ENCODE measurements at regions not wholly inside any gene's neighbourhood (a gene's known extent, or its start where the extent isn't known, plus 50 kb on each side); places are given as distances from the start of the nearest gene placed in this dataset.
"Not testable (repeated sequence)": the region's sequence is repeated elsewhere in the genome, so short reads cannot be mapped to it uniquely, and the experiment has no call there.

- Histone ChIP-seq H3K27me3 (ENCODE audit: control insufficient read depth, low read length) (no peaks in the 10 kb centered on the region), H3K79me2 (ENCODE audit: control insufficient read depth, low read length) (no peaks in the 10 kb centered on the region), H4K20me1 (ENCODE audit: control insufficient read depth, insufficient read depth, low read depth, low read length) (no peaks in the 10 kb centered on the region), H3K4me1 (ENCODE audit: control insufficient read depth, low read length) (no peaks in the 10 kb centered on the region), H3K9me2 (replicated peaks; ENCODE audit: control insufficient read depth, low read length) (no peaks in the 10 kb centered on the region), H3K4me3 (ENCODE audit: low read length) (no peak overlapping the region), H3F3A (ENCODE audit: control insufficient read depth, insufficient read depth) (no peaks in the 10 kb centered on the region), H3K4me2 (ENCODE audit: low read length) (no peak overlapping the region), H3K27ac (ENCODE audit: low read depth, low read length) (no peak overlapping the region), H3K9me3 (ENCODE audit: control insufficient read depth, insufficient read depth, low read length) (no peaks in the 10 kb centered on the region), H3K36me3 (ENCODE audit: control insufficient read depth, low read length) (no peaks in the 10 kb centered on the region)
- no peak for TF ChIP-seq EZH2phosphoT487 (IDR thresholded peaks at IDR 0.05; ENCODE audit: borderline replicate concordance, low read length)
- no peak for TF ChIP-seq CTCF (IDR thresholded peaks at IDR 0.05; ENCODE audit: low read depth, low read length, poor library complexity, severe bottlenecking)
Measured at GRCh38 chr6:74356391-74356790, 660.4 kb downstream of the CD109 start.

GRCh38 chr6:74346936-74347535, 651.0 kb downstream of the CD109 start:
- no peaks in the 10 kb centered on the region for H3K36me3 ChIP-seq (ENCODE audit: control insufficient read depth, low read length)
- no peaks in the 10 kb centered on the region for H4K20me1 ChIP-seq (ENCODE audit: control insufficient read depth, insufficient read depth, low read depth, low read length)
- H3K4me2 ChIP-seq (ENCODE audit: low read length), result no peak overlapping the region
- no peaks in the 10 kb centered on the region for H3F3A ChIP-seq (ENCODE audit: control insufficient read depth, insufficient read depth)
- no peaks in the 10 kb centered on the region for H3K9me2 ChIP-seq (replicated peaks; ENCODE audit: control insufficient read depth, low read length)
- H3K4me3 ChIP-seq (ENCODE audit: low read length), result no peak overlapping the region
- H3K79me2 ChIP-seq (ENCODE audit: control insufficient read depth, low read length), result no peaks in the 10 kb centered on the region
- TF ChIP-seq CTCF (IDR thresholded peaks at IDR 0.05; ENCODE audit: low read depth, low read length, poor library complexity, severe bottlenecking) (no peak), EZH2phosphoT487 (IDR thresholded peaks at IDR 0.05; ENCODE audit: borderline replicate concordance, low read length) (no peak)
- no peak overlapping the region for H3K27ac ChIP-seq (ENCODE audit: low read depth, low read length)
- H3K9me3 ChIP-seq (ENCODE audit: control insufficient read depth, insufficient read depth, low read length), result no peaks in the 10 kb centered on the region
- no peaks in the 10 kb centered on the region for H3K27me3 ChIP-seq (ENCODE audit: control insufficient read depth, low read length)
- H3K4me1 ChIP-seq (ENCODE audit: control insufficient read depth, low read length), result no peaks in the 10 kb centered on the region

GRCh38 chr6:74343804-74344203, 647.8 kb downstream of the CD109 start:
- no peak for TF ChIP-seq CTCF (IDR thresholded peaks at IDR 0.05; ENCODE audit: low read depth, low read length, poor library complexity, severe bottlenecking)
- no peak for TF ChIP-seq EZH2phosphoT487 (IDR thresholded peaks at IDR 0.05; ENCODE audit: borderline replicate concordance, low read length)
- Histone ChIP-seq H3K79me2 (ENCODE audit: control insufficient read depth, low read length) (no peaks in the 10 kb centered on the region), H3K27ac (ENCODE audit: low read depth, low read length) (no peak overlapping the region), H4K20me1 (ENCODE audit: control insufficient read depth, insufficient read depth, low read depth, low read length) (no peaks in the 10 kb centered on the region), H3K9me2 (replicated peaks; ENCODE audit: control insufficient read depth, low read length) (no peaks in the 10 kb centered on the region), H3K4me3 (ENCODE audit: low read length) (no peak overlapping the region), H3K27me3 (ENCODE audit: control insufficient read depth, low read length) (no peaks in the 10 kb centered on the region), H3K4me2 (ENCODE audit: low read length) (no peak overlapping the region), H3F3A (ENCODE audit: control insufficient read depth, insufficient read depth) (no peaks in the 10 kb centered on the region), H3K9me3 (ENCODE audit: control insufficient read depth, insufficient read depth, low read length) (no peaks in the 10 kb centered on the region), H3K36me3 (ENCODE audit: control insufficient read depth, low read length) (no peaks in the 10 kb centered on the region), H3K4me1 (ENCODE audit: control insufficient read depth, low read length) (no peaks in the 10 kb centered on the region)

GRCh38 chr6:74343321-74343720, 647.3 kb downstream of the CD109 start:
- H3F3A ChIP-seq (ENCODE audit: control insufficient read depth, insufficient read depth); H3K79me2 ChIP-seq (ENCODE audit: control insufficient read depth, low read length); H3K4me3 ChIP-seq (ENCODE audit: low read length); H3K36me3 ChIP-seq (ENCODE audit: control insufficient read depth, low read length); H3K27me3 ChIP-seq (ENCODE audit: control insufficient read depth, low read length); H3K4me1 ChIP-seq (ENCODE audit: control insufficient read depth, low read length); H3K9me3 ChIP-seq (ENCODE audit: control insufficient read depth, insufficient read depth, low read length); H4K20me1 ChIP-seq (ENCODE audit: control insufficient read depth, insufficient read depth, low read depth, low read length); H3K4me2 ChIP-seq (ENCODE audit: low read length); H3K27ac ChIP-seq (ENCODE audit: low read depth, low read length); H3K9me2 ChIP-seq (replicated peaks; ENCODE audit: control insufficient read depth, low read length): not testable (repeated sequence)
